CD4-positive, alpha-beta T cell (primary cell): ENCODE measurements at regions not wholly inside any gene's neighbourhood (a gene's known extent, or its start where the extent isn't known, plus 50 kb on each side); places are given as distances from the start of the nearest gene placed in this dataset.

Experiments
- ATAC-seq: fragments of 200-7000 bp; cut with Tn5 transposase; one replicate; pipeline ENCODE4 v1.10.0; 2022; ENCODE audit warnings: mild to moderate bottlenecking; ENCODE audit not compliant: poor library complexity
- CTCF ChIA-PET: fragments of 350-600 bp; sonication (Branson Sonifier 250); formaldehyde crosslinking; loops from one replicate; lab custom pipeline; 2021; ENCODE audit warnings: antibody characterized with exemption, inconsistent platforms; lab: Charles Lee
- POLR2A ChIA-PET: fragments of 350-600 bp; sonication (Branson Sonifier 250); formaldehyde crosslinking; loops from one replicate; lab custom pipeline; 2021; ENCODE audit warnings: antibody characterized with exemption, inconsistent platforms; lab: Charles Lee
- DNase-seq, 14 experiments: peaks; one replicate each; pipeline ENCODE4 v3.0.0-alpha.2; 2013 to 2020; ENCODE audit warnings: mixed read lengths in 2 of 14
- H3K27ac ChIP-seq, 2 donors: one replicate each; pipeline versions ENCODE4 v1.5.1 to v1.7.0; 2013; ENCODE audit warnings: low read length in 2 of 2, low read depth in 1 of 2, mild to moderate bottlenecking in 1 of 2
- H3K27me3 ChIP-seq, 2 experiments: 1 replicate in 1 of 2; 2 replicates in 1 of 2; pipeline versions ENCODE4 v1.6.1 to v1.7.0; 2013; ENCODE audit warnings: low read length in 2 of 2, control low read depth in 1 of 2, mild to moderate bottlenecking in 1 of 2, moderate library complexity in 1 of 2; ENCODE audit not compliant: insufficient read depth in 2 of 2, control insufficient read depth in 1 of 2
- H3K36me3 ChIP-seq: one replicate; pipeline ENCODE4 v1.6.1; 2013; ENCODE audit warnings: low read length, control low read depth; ENCODE audit not compliant: insufficient read depth
- H3K4me1 ChIP-seq: one replicate; pipeline ENCODE4 v1.6.1; 2013; ENCODE audit warnings: low read length, control low read depth; ENCODE audit not compliant: insufficient read depth
- H3K4me3 ChIP-seq: one replicate; pipeline ENCODE4 v1.5.1; 2013; ENCODE audit warnings: mild to moderate bottlenecking, low read length, moderate library complexity
- H3K9me3 ChIP-seq, 2 experiments: 1 replicate in 1 of 2; 2 replicates in 1 of 2; pipeline versions ENCODE4 v1.6.1 to v1.7.0; 2013; ENCODE audit warnings: low read length in 2 of 2, mild to moderate bottlenecking in 2 of 2, control low read depth in 1 of 2, moderate library complexity in 1 of 2; ENCODE audit not compliant: control insufficient read depth in 1 of 2, insufficient read depth in 1 of 2
- H3K27ac Mint-ChIP-seq: one replicate; pipeline ENCODE4 v1.8.0; 2020; ENCODE audit warnings: mixed read lengths
- H3K27me3 Mint-ChIP-seq: one replicate; pipeline ENCODE4 v1.8.0; 2021; ENCODE audit warnings: mixed read lengths
- H3K36me3 Mint-ChIP-seq: one replicate; pipeline ENCODE4 v1.8.0; 2021; ENCODE audit warnings: low read depth, mixed read lengths
- H3K4me1 Mint-ChIP-seq: one replicate; pipeline ENCODE4 v1.8.0; 2021; ENCODE audit warnings: low read depth, mixed read lengths
- H3K4me3 Mint-ChIP-seq: one replicate; pipeline ENCODE4 v1.8.0; 2020; ENCODE audit warnings: mild to moderate bottlenecking, mixed read lengths
- H3K9me3 Mint-ChIP-seq: one replicate; pipeline ENCODE4 v1.8.0; 2020; ENCODE audit warnings: mixed read lengths
- intact Hi-C, 2 experiments: fragments of 100-400 bp; cut with DNase I in 1 of 2; cut with micrococcal nuclease in 1 of 2; formaldehyde crosslinking; loops; one replicate each; pipeline versions ENCODE4 v1.15.1 to v1.9.0; 2023 to 2025; cut with DNase I, micrococcal nuclease
- TF ChIP-seq, protein P1 (sequence below): fragments of 200-600 bp; IDR thresholded peaks from one replicate; pipeline ENCODE4 v1.8.0; 2022; ENCODE audit warnings: antibody characterized with exemption, mild to moderate bottlenecking

DNA sequence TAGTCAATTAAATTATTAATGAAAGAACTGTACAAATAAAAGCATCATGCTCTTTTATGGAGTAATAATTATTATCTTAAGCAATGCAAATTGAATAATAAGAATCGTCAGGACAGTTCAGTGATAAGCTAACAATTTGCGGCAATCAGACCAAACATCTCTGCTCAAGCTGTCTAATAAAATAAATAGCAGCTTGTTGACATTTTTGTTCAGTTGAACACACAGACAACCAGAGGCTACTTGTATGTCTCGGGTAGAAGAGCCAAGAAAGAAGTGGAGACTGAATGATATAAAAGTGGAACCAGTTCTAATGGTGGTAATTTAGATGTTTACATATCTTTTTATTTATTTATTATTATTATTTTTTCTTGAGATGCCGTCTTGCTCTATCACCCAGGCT lies 57.4 kb upstream of the FOXN3 start:
- H3K27me3 ChIP-seq: no peaks in the 10 kb centered on the region
- CTCF ChIA-PET: no interaction called here
- intact Hi-C loops: no loop called here
- H3K9me3 ChIP-seq: no peaks in the 10 kb centered on the region
- peaks cover 45% of the 10 kb centered on the region for H3K4me1 Mint-ChIP-seq
- POLR2A ChIA-PET: no interaction called here
- ATAC-seq (no peak), DNase-seq (no peak)
- peaks cover 8% of the 10 kb centered on the region for H3K36me3 ChIP-seq
- no peak overlapping the region for H3K4me3 Mint-ChIP-seq
- H3K4me3 ChIP-seq: no peak overlapping the region
- H3K9me3 Mint-ChIP-seq: no peaks in the 10 kb centered on the region
- peaks cover 55% of the 10 kb centered on the region for H3K36me3 Mint-ChIP-seq
- no peaks in the 10 kb centered on the region for H3K27me3 Mint-ChIP-seq
- H3K4me1 ChIP-seq: peaks cover 6% of the 10 kb centered on the region
- H3K27ac ChIP-seq: no peak overlapping the region
- TF ChIP-seq, protein P1, sequence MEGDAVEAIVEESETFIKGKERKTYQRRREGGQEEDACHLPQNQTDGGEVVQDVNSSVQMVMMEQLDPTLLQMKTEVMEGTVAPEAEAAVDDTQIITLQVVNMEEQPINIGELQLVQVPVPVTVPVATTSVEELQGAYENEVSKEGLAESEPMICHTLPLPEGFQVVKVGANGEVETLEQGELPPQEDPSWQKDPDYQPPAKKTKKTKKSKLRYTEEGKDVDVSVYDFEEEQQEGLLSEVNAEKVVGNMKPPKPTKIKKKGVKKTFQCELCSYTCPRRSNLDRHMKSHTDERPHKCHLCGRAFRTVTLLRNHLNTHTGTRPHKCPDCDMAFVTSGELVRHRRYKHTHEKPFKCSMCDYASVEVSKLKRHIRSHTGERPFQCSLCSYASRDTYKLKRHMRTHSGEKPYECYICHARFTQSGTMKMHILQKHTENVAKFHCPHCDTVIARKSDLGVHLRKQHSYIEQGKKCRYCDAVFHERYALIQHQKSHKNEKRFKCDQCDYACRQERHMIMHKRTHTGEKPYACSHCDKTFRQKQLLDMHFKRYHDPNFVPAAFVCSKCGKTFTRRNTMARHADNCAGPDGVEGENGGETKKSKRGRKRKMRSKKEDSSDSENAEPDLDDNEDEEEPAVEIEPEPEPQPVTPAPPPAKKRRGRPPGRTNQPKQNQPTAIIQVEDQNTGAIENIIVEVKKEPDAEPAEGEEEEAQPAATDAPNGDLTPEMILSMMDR: no peak
- no peak overlapping the region for H3K27ac Mint-ChIP-seq

DNA sequence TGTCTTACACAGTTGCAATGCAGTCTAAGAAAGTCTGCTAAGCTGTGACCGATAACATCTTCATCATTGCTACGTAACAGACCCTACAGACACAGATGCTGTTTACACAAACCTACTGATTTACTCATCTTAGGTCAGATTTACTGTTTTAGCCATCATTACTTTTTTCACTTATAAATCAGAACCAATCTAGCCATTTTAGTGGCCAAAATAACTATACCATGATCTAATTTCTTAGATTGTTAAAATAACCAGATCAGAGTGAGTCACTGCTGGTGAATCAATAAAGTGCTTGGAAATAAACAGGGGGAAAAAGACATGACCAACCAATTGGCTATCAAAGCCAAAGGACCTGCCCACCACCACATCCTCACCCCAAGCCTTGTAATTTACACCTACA lies 57.0 kb upstream of the FOXN3 start:
- Mint-ChIP-seq H3K9me3 (no peaks in the 10 kb centered on the region), H3K27me3 (no peaks in the 10 kb centered on the region), H3K4me3 (no peak overlapping the region), H3K27ac (no peak overlapping the region), H3K4me1 (peaks cover 47% of the 10 kb centered on the region), H3K36me3 (peaks cover 51% of the 10 kb centered on the region)
- Histone ChIP-seq H3K27ac (no peak overlapping the region), H3K4me3 (no peak overlapping the region), H3K4me1 (peaks cover 11% of the 10 kb centered on the region), H3K9me3 (no peaks in the 10 kb centered on the region), H3K36me3 (peaks cover 12% of the 10 kb centered on the region), H3K27me3 (no peaks in the 10 kb centered on the region)
- intact Hi-C loops: no loop called here
- DNase-seq: no peak
- no peak for ATAC-seq
- POLR2A ChIA-PET: no interaction called here
- CTCF ChIA-PET: no interaction called here
- TF ChIP-seq, protein P1: no peak

DNA sequence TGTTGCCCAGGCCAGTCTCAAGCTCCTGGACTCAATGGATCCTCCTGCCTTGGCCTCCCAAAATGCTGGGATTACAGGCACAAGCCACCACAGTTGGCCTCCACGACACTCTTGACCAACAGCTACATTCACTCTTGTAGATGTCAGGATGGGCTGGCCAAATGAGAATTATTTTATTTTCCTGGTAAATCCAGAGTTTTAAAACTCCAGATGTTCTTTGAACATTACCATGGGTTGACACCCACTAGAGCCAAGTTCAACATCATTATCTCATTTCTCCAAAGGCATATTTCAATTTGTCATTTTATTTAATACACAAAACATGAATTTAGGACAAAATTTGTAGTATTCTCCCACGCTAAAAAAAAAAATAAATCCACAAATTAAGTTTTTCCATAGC lies 56.5 kb upstream of the FOXN3 start:
- intact Hi-C loops: no loop called here
- Mint-ChIP-seq H3K36me3 (peaks cover 51% of the 10 kb centered on the region), H3K4me3 (no peak overlapping the region), H3K27ac (no peak overlapping the region), H3K27me3 (no peaks in the 10 kb centered on the region), H3K4me1 (peaks cover 50% of the 10 kb centered on the region), H3K9me3 (no peaks in the 10 kb centered on the region)
- Histone ChIP-seq H3K4me3 (no peak overlapping the region), H3K36me3 (peaks cover 13% of the 10 kb centered on the region), H3K27ac (no peak overlapping the region), H3K4me1 (peaks cover 14% of the 10 kb centered on the region), H3K27me3 (no peaks in the 10 kb centered on the region), H3K9me3 (no peaks in the 10 kb centered on the region)
- POLR2A ChIA-PET: no interaction called here
- no peak for DNase-seq
- CTCF ChIA-PET: no interaction called here
- TF ChIP-seq, protein P1: no peak
- no peak for ATAC-seq
